B cell (primary cell): ENCODE measurements at regions not wholly inside any gene's neighbourhood (a gene's known extent, or its start where the extent isn't known, plus 50 kb on each side); places are given as distances from the start of the nearest gene placed in this dataset.

Experiments
- ATAC-seq: fragments of 200-7000 bp; cut with Tn5 transposase; one replicate; pipeline ENCODE4 v1.10.0; 2021; ENCODE audit warnings: low read depth, mild to moderate bottlenecking, moderate number of reproducible peaks, moderate library complexity
- CTCF ChIA-PET: fragments of 350-600 bp; sonication (Branson Sonifier 250); formaldehyde crosslinking; loops from one replicate; lab custom pipeline; 2021; ENCODE audit warnings: antibody characterized with exemption, inconsistent platforms; lab: Charles Lee
- POLR2A ChIA-PET: fragments of 350-600 bp; sonication (Branson Sonifier 250); formaldehyde crosslinking; loops from one replicate; lab custom pipeline; 2021; ENCODE audit warnings: antibody characterized with exemption; lab: Charles Lee
- DNase-seq: peaks from one replicate; pipeline ENCODE4 v3.0.0; 2013
- H2AFZ ChIP-seq: 2 replicates; pipeline ENCODE4 v1.6.1; 2012; ENCODE audit warnings: mild to moderate bottlenecking, low read depth, low read length; ENCODE audit not compliant: insufficient read depth, poor library complexity, severe bottlenecking
- H3K27ac ChIP-seq, 2 donors: 1 replicate in 1 of 2; 2 replicates in 1 of 2; pipeline ENCODE4 v1.5.1; 2012 to 2013; ENCODE audit warnings: low read length in 2 of 2, mild to moderate bottlenecking in 2 of 2, moderate library complexity in 1 of 2
- H3K27me3 ChIP-seq, 4 experiments: fragments of 200-600 bp in 1 of 4; sonication (generic) in 1 of 4; replicated peaks in 1 of 4; 1 replicate in 2 of 4; 2 replicates in 2 of 4; pipeline versions ENCODE4 v1.6.1 to v1.7.0; 2013 to 2016; ENCODE audit warnings: low read length in 3 of 4, mild to moderate bottlenecking in 2 of 4, mixed read lengths in 1 of 4, moderate library complexity in 1 of 4; ENCODE audit not compliant: insufficient read depth in 4 of 4, control insufficient read depth in 3 of 4; ENCODE audit errors: control extremely low read depth in 1 of 4
- H3K36me3 ChIP-seq, 2 experiments: replicated peaks in 1 of 2; 1 replicate in 1 of 2; 2 replicates in 1 of 2; pipeline versions ENCODE4 v1.6.1 to v1.7.1; 2013; ENCODE audit warnings: low read length in 1 of 2; ENCODE audit not compliant: insufficient read depth in 2 of 2, control insufficient read depth in 1 of 2; ENCODE audit errors: control extremely low read depth in 1 of 2, extremely low read depth in 1 of 2
- H3K4me1 ChIP-seq, 2 donors: fragments of 200-600 bp in 1 of 2; sonication (generic) in 1 of 2; 1 replicate in 1 of 2; 2 replicates in 1 of 2; pipeline versions ENCODE4 v1.5.1 to v1.6.1; 2013 to 2017; ENCODE audit warnings: low read length in 2 of 2; ENCODE audit not compliant: control insufficient read depth in 2 of 2, insufficient read depth in 2 of 2
- H3K4me2 ChIP-seq: replicated peaks from 2 replicates; pipeline ENCODE3; 2012; ENCODE audit warnings: mild to moderate bottlenecking, low read depth, low read length; ENCODE audit not compliant: poor library complexity, severe bottlenecking
- H3K4me3 ChIP-seq, 5 experiments: fragments of 200-600 bp in 1 of 5; sonication (generic) in 1 of 5; 1 replicate in 3 of 5; 2 replicates in 2 of 5; pipeline versions ENCODE4 v1.5.1 to v1.7.0; 2011 to 2016; ENCODE audit warnings: low read length in 4 of 5, mild to moderate bottlenecking in 4 of 5, low read depth in 2 of 5, control low read depth in 1 of 5, moderate library complexity in 1 of 5; ENCODE audit not compliant: insufficient read depth in 1 of 5; ENCODE audit errors: control extremely low read depth in 1 of 5, extremely low read depth in 1 of 5
- H3K79me2 ChIP-seq: fragments of 200-600 bp; sonication (generic); one replicate; pipeline ENCODE4 v1.6.0; 2016; ENCODE audit warnings: low read length; ENCODE audit not compliant: control insufficient read depth, insufficient read depth
- H3K9ac ChIP-seq: fragments of 200-600 bp; sonication (generic); 2 replicates; pipeline ENCODE4 v1.6.1; 2017; ENCODE audit warnings: mild to moderate bottlenecking, low read length, moderate library complexity
- H3K9me3 ChIP-seq, 3 donors: one replicate each; pipeline versions ENCODE4 v1.6.1 to v1.7.1; 2013; ENCODE audit warnings: low read length in 2 of 3; ENCODE audit not compliant: control insufficient read depth in 2 of 3, insufficient read depth in 1 of 3; ENCODE audit errors: control extremely low read depth in 1 of 3
- H4K20me1 ChIP-seq: 2 replicates; pipeline ENCODE4 v1.6.0; 2012; ENCODE audit warnings: mild to moderate bottlenecking, low read length; ENCODE audit not compliant: insufficient read depth, control insufficient read depth, poor library complexity, severe bottlenecking
- H3K27ac Mint-ChIP-seq: one replicate; pipeline ENCODE4 v1.8.0; 2021; ENCODE audit warnings: mixed read lengths
- H3K27me3 Mint-ChIP-seq: one replicate; pipeline ENCODE4 v1.8.0; 2021; ENCODE audit warnings: mixed read lengths
- H3K4me1 Mint-ChIP-seq: one replicate; pipeline ENCODE4 v1.8.0; 2021; ENCODE audit warnings: mixed read lengths
- H3K4me3 Mint-ChIP-seq: one replicate; pipeline ENCODE4 v1.8.0; 2021; ENCODE audit warnings: mixed read lengths
- H3K9me3 Mint-ChIP-seq: one replicate; pipeline ENCODE4 v1.8.0; 2022; ENCODE audit warnings: mixed read lengths; ENCODE audit not compliant: insufficient read depth
- EZH2 ChIP-seq: IDR thresholded peaks from 2 replicates; pipeline ENCODE4 v1.6.1; 2012; ENCODE audit warnings: borderline replicate concordance, low read depth, mild to moderate bottlenecking, moderate library complexity, low read length; ENCODE audit not compliant: insufficient read depth, poor library complexity, severe bottlenecking
- WGBS: methylation state at CpG from one replicate; pipeline ENCODE4 v1.1.5; 2013; ENCODE audit warnings: missing lambda C conversion rate; ENCODE audit not compliant: insufficient coverage; 5-methylcytosine and 5-hydroxymethylcytosine counted together
- intact Hi-C: fragments of 100-400 bp; cut with micrococcal nuclease; formaldehyde crosslinking; loops from one replicate; pipeline ENCODE4 v1.10.0; 2022
- TF ChIP-seq, protein P1 (sequence below): fragments of 200-600 bp; IDR thresholded peaks from one replicate; pipeline ENCODE4 v1.8.0; 2022; ENCODE audit warnings: antibody characterized with exemption, mild to moderate bottlenecking

DNA sequence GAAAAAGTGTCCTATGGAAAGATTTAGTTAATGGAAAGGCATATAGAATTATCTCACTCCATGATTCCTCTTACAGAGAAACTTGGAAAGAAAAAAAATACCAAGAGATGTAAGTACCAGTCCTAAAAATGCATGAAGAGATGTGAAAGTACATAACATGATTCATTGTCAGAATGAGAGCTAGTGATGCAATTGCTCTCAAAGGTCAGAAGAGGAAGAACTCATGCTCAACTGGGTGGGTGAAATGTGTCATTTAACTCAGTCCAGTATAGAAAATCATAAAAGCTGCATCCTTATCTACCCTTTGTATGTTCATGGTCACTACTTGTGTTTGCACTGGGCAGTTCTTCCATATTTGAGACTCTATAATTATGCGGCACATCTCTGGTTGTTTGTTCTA is 300.0 kb upstream of the PIK3C3 start:
- no peak for ATAC-seq
- Histone ChIP-seq H3K9me3 (no peaks in the 10 kb centered on the region), H3K4me1 (no peaks in the 10 kb centered on the region), H3K4me3 (no peak overlapping the region), H3K27ac (no peak overlapping the region), H2AFZ (no peak overlapping the region), H3K9ac (no peak overlapping the region), H3K36me3 (no peaks in the 10 kb centered on the region), H3K4me2 (no peak overlapping the region), H3K27me3 (no peaks in the 10 kb centered on the region), H3K79me2 (no peaks in the 10 kb centered on the region), H4K20me1 (no peaks in the 10 kb centered on the region)
- DNase-seq: no peak
- Mint-ChIP-seq H3K27ac (no peak overlapping the region), H3K4me3 (no peak overlapping the region), H3K4me1 (no peaks in the 10 kb centered on the region), H3K27me3 (no peaks in the 10 kb centered on the region), H3K9me3 (no peaks in the 10 kb centered on the region)
- POLR2A ChIA-PET: no interaction called here
- 100% methylated on average over 1 of the region's 1 CpG for WGBS
- intact Hi-C loops: no loop called here
- CTCF ChIA-PET: no interaction called here
- no peak for TF ChIP-seq EZH2
- TF ChIP-seq, protein P1, sequence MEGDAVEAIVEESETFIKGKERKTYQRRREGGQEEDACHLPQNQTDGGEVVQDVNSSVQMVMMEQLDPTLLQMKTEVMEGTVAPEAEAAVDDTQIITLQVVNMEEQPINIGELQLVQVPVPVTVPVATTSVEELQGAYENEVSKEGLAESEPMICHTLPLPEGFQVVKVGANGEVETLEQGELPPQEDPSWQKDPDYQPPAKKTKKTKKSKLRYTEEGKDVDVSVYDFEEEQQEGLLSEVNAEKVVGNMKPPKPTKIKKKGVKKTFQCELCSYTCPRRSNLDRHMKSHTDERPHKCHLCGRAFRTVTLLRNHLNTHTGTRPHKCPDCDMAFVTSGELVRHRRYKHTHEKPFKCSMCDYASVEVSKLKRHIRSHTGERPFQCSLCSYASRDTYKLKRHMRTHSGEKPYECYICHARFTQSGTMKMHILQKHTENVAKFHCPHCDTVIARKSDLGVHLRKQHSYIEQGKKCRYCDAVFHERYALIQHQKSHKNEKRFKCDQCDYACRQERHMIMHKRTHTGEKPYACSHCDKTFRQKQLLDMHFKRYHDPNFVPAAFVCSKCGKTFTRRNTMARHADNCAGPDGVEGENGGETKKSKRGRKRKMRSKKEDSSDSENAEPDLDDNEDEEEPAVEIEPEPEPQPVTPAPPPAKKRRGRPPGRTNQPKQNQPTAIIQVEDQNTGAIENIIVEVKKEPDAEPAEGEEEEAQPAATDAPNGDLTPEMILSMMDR: no peak

DNA sequence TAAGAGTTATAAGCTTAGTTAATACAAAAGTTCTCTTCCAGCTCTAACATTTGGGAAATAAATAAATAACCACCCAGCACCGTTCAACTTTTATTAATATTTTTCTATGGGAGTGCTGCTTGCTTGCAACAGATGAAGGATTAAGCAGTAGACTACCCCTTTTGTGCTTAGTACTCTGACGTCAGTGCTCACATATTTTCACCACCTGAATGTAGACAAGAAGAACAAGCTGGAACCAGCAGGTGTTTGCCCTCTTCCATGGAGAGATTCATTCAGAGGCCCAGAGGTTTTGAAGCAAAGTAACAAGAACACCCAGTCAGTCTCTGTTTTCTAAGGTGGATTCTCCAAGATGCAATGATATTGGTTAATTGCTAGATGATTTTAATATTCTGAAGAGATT is 307.1 kb upstream of the PIK3C3 start:
- Mint-ChIP-seq H3K4me3 (no peak overlapping the region), H3K9me3 (peaks cover 4% of the 10 kb centered on the region), H3K27me3 (no peaks in the 10 kb centered on the region), H3K27ac (no peak overlapping the region), H3K4me1 (no peaks in the 10 kb centered on the region)
- no peaks in the 10 kb centered on the region for H4K20me1 ChIP-seq
- ATAC-seq: no peak
- H2AFZ ChIP-seq: no peak overlapping the region
- intact Hi-C loops: no loop called here
- no peaks in the 10 kb centered on the region for H3K36me3 ChIP-seq
- H3K79me2 ChIP-seq: no peaks in the 10 kb centered on the region
- TF ChIP-seq, protein P1: no peak
- no peak for TF ChIP-seq EZH2
- no peaks in the 10 kb centered on the region for H3K27me3 ChIP-seq
- H3K9ac ChIP-seq: no peak overlapping the region
- peaks cover 0 to 2% (median 0%) of the 10 kb centered on the region in 3 donors for H3K9me3 ChIP-seq
- no CpG with 5 or more reads among the region's 2 CpGs for WGBS
- CTCF ChIA-PET: no interaction called here
- DNase-seq: no peak
- no peak overlapping the region for H3K27ac ChIP-seq
- POLR2A ChIA-PET: no interaction called here
- no peak overlapping the region for H3K4me3 ChIP-seq
- no peak overlapping the region for H3K4me2 ChIP-seq
- H3K4me1 ChIP-seq: no peaks in the 10 kb centered on the region
